H9 (cell line): ENCODE measurements at regions not wholly inside any gene's neighbourhood (a gene's known extent, or its start where the extent isn't known, plus 50 kb on each side); places are given as distances from the start of the nearest gene placed in this dataset.

Experiments used
- DNase-seq: peaks from one replicate; pipeline ENCODE4 v3.0.0-alpha.2; 2017
- H2AFZ ChIP-seq: one replicate; pipeline ENCODE4 v1.6.1; 2013; ENCODE audit warnings: mild to moderate bottlenecking, low read length, control low read depth, moderate library complexity
- H2AK5ac ChIP-seq: 2 replicates; pipeline ENCODE4 v1.6.1; 2013; ENCODE audit warnings: low read length, control low read depth, mixed read lengths; ENCODE audit not compliant: insufficient read length
- H2BK120ac ChIP-seq: one replicate; pipeline ENCODE4 v1.6.1; 2013; ENCODE audit warnings: low read depth, mild to moderate bottlenecking, low read length, control low read depth, inconsistent platforms; ENCODE audit not compliant: poor library complexity, severe bottlenecking
- H2BK12ac ChIP-seq: 2 replicates; pipeline ENCODE4 v1.6.1; 2013; ENCODE audit warnings: low read length, control low read depth, mixed read lengths, low read depth; ENCODE audit not compliant: insufficient read length
- H2BK15ac ChIP-seq: 2 replicates; pipeline ENCODE4 v1.6.1; 2013; ENCODE audit warnings: low read depth, low read length, control low read depth
- H2BK20ac ChIP-seq: one replicate; pipeline ENCODE4 v1.6.1; 2013; ENCODE audit warnings: low read depth, mild to moderate bottlenecking, low read length, control low read depth, inconsistent platforms; ENCODE audit not compliant: poor library complexity, severe bottlenecking
- H2BK5ac ChIP-seq: 2 replicates; pipeline ENCODE4 v1.6.1; 2013; ENCODE audit warnings: low read length, control low read depth, mixed read lengths; ENCODE audit not compliant: insufficient read length
- H3K14ac ChIP-seq: 2 replicates; pipeline ENCODE4 v1.6.1; 2013; ENCODE audit warnings: low read length, control low read depth; ENCODE audit not compliant: insufficient read depth
- H3K18ac ChIP-seq: 2 replicates; pipeline ENCODE4 v1.6.1; 2013; ENCODE audit warnings: low read depth, mild to moderate bottlenecking, mixed read lengths, low read length, control low read depth; ENCODE audit not compliant: insufficient read length
- H3K23ac ChIP-seq: 2 replicates; pipeline ENCODE4 v1.6.1; 2013; ENCODE audit warnings: low read length, control low read depth, mixed read lengths, low read depth; ENCODE audit not compliant: insufficient read length
- H3K23me2 ChIP-seq: 2 replicates; pipeline ENCODE4 v1.6.1; 2013; ENCODE audit warnings: low read depth, mild to moderate bottlenecking, mixed read lengths, low read length, control low read depth; ENCODE audit not compliant: insufficient read length, poor library complexity, severe bottlenecking
- H3K27ac ChIP-seq: 2 replicates; pipeline ENCODE4 v1.5.1; 2013; ENCODE audit warnings: low read length, control low read depth, mixed read lengths, low read depth; ENCODE audit not compliant: insufficient read length
- H3K27me3 ChIP-seq: 2 replicates; pipeline ENCODE4 v1.6.1; 2013; ENCODE audit warnings: low read length, control low read depth, inconsistent platforms; ENCODE audit not compliant: insufficient read depth
- H3K4ac ChIP-seq: 2 replicates; pipeline ENCODE4 v1.6.1; 2013; ENCODE audit warnings: low read depth, mild to moderate bottlenecking, control low read depth, inconsistent platforms, low read length, moderate library complexity
- H3K4me1 ChIP-seq: 2 replicates; pipeline ENCODE4 v1.6.1; 2013; ENCODE audit warnings: low read length, control low read depth, inconsistent platforms; ENCODE audit not compliant: insufficient read depth
- H3K4me2 ChIP-seq: 2 replicates; pipeline ENCODE4 v1.6.1; 2013; ENCODE audit warnings: low read length, control low read depth, mixed read lengths; ENCODE audit not compliant: insufficient read length, insufficient read depth
- H3K56ac ChIP-seq: 2 replicates; pipeline ENCODE4 v1.6.1; 2013; ENCODE audit warnings: low read depth, mild to moderate bottlenecking, mixed read lengths, low read length, control low read depth; ENCODE audit not compliant: insufficient read length
- H3K79me1 ChIP-seq: 2 replicates; pipeline ENCODE4 v1.6.1; 2013; ENCODE audit warnings: low read depth, mild to moderate bottlenecking, moderate library complexity, low read length, control low read depth, inconsistent platforms; ENCODE audit not compliant: insufficient read depth, poor library complexity, severe bottlenecking
- H3K79me2 ChIP-seq: 2 replicates; pipeline ENCODE4 v1.6.1; 2013; ENCODE audit warnings: low read length, control low read depth, inconsistent platforms; ENCODE audit not compliant: insufficient read depth
- H3K9ac ChIP-seq: 2 replicates; pipeline ENCODE4 v1.6.1; 2013; ENCODE audit warnings: low read length, control low read depth, mixed read lengths; ENCODE audit not compliant: insufficient read length; ENCODE audit errors: extremely low read depth
- H3K9me3 ChIP-seq: one replicate; pipeline ENCODE4 v1.6.1; 2013; ENCODE audit warnings: low read depth, low read length, inconsistent platforms; ENCODE audit not compliant: control insufficient read depth
- H3T11ph ChIP-seq: one replicate; pipeline ENCODE4 v1.6.1; 2013; ENCODE audit warnings: mild to moderate bottlenecking, low read length, control low read depth, inconsistent platforms
- H4K20me1 ChIP-seq: one replicate; pipeline ENCODE4 v1.6.1; 2013; ENCODE audit not compliant: control insufficient read depth, insufficient read length, insufficient read depth
- H4K5ac ChIP-seq: 2 replicates; pipeline ENCODE4 v1.6.1; 2013; ENCODE audit warnings: low read depth, mild to moderate bottlenecking, mixed read lengths, low read length, control low read depth; ENCODE audit not compliant: insufficient read length
- H4K8ac ChIP-seq: replicated peaks from 2 replicates; pipeline ENCODE4 v1.6.1; 2013; ENCODE audit warnings: low read length, control low read depth, mixed read lengths, low read depth; ENCODE audit not compliant: insufficient read length
- H4K91ac ChIP-seq: 2 replicates; pipeline ENCODE4 v1.6.1; 2013; ENCODE audit warnings: low read depth, mild to moderate bottlenecking, moderate library complexity, mixed read lengths, low read length, control low read depth; ENCODE audit not compliant: insufficient read length
- H3K27ac Mint-ChIP-seq, 3 experiments: 2 replicates in 2 of 3; 3 replicates in 1 of 3; pipeline ENCODE4 v1.8.0; 2020 to 2021; ENCODE audit warnings: mixed read lengths in 3 of 3, mild to moderate bottlenecking in 1 of 3, moderate library complexity in 1 of 3
- H3K27me3 Mint-ChIP-seq: 2 replicates; pipeline ENCODE4 v1.8.0; 2021; ENCODE audit warnings: low read depth, mild to moderate bottlenecking, moderate library complexity, mixed read lengths
- H3K36me3 Mint-ChIP-seq, 3 experiments: 2 replicates in 2 of 3; 3 replicates in 1 of 3; pipeline ENCODE4 v1.8.0; 2020 to 2021; ENCODE audit warnings: low read depth in 3 of 3, mixed read lengths in 3 of 3; ENCODE audit not compliant: insufficient read depth in 1 of 3
- H3K4me1 Mint-ChIP-seq, 2 experiments: 2 replicates each; pipeline ENCODE4 v1.8.0; 2020; ENCODE audit warnings: mixed read lengths in 2 of 2
- H3K4me3 Mint-ChIP-seq, 2 experiments: 2 replicates in 1 of 2; 3 replicates in 1 of 2; pipeline ENCODE4 v1.8.0; 2020 to 2021; ENCODE audit warnings: mild to moderate bottlenecking in 2 of 2, mixed read lengths in 2 of 2, moderate library complexity in 1 of 2
- H3K9me3 Mint-ChIP-seq, 2 experiments: 2 replicates in 1 of 2; 3 replicates in 1 of 2; pipeline ENCODE4 v1.8.0; 2020; ENCODE audit warnings: mild to moderate bottlenecking in 2 of 2, mixed read lengths in 2 of 2, moderate library complexity in 1 of 2
- CTCF ChIP-seq: fragments of 200-600 bp; sonication (generic); conservative IDR thresholded peaks from 3 replicates; pipeline ENCODE4 v1.8.0; 2021; ENCODE audit warnings: antibody characterized with exemption, mild to moderate bottlenecking
- WGBS: extraction: QIAGEN DNeasy Blood & Tissue Kit; methylation state at CpG from one replicate; pipeline ENCODE4 v1.1.7; 2013; ENCODE audit warnings: missing lambda C conversion rate, low lambda C conversion rate, mixed read lengths; ENCODE audit not compliant: insufficient read length; ENCODE audit errors: extremely low coverage; 5-methylcytosine and 5-hydroxymethylcytosine counted together

GRCh38 chr7:49255054-49255453, 330.7 kb downstream of the CDC14C start:
- Mint-ChIP-seq H3K27me3 (no peaks in the 10 kb centered on the region), H3K9me3 (no peaks in the 10 kb centered on the region), H3K27ac (no peak overlapping the region), H3K36me3 (no peaks in the 10 kb centered on the region), H3K4me1 (peaks cover 5 to 8% of the 10 kb centered on the region in 2 experiments; a peak in 3 of 4 replicates), H3K4me3 (no peak overlapping the region)
- no peak overlapping the region for H4K5ac ChIP-seq
- H4K91ac ChIP-seq, result no peak overlapping the region
- no peaks in the 10 kb centered on the region for H3K4me1 ChIP-seq
- H2BK120ac ChIP-seq, result no peak overlapping the region
- H3K79me1 ChIP-seq, result no peaks in the 10 kb centered on the region
- no peak overlapping the region for H2BK20ac ChIP-seq
- H3K4me2 ChIP-seq, result no peak overlapping the region
- no peaks in the 10 kb centered on the region for H3K27me3 ChIP-seq
- TF ChIP-seq CTCF, result no peak
- no peak overlapping the region for H2BK5ac ChIP-seq
- no peak overlapping the region for H4K8ac ChIP-seq
- H2BK15ac ChIP-seq, result no peak overlapping the region
- no peak overlapping the region for H3K4ac ChIP-seq
- no peak for DNase-seq
- no peaks in the 10 kb centered on the region for H3K79me2 ChIP-seq
- no peak overlapping the region for H3T11ph ChIP-seq
- no peak overlapping the region for H2AFZ ChIP-seq
- H3K18ac ChIP-seq, result no peak overlapping the region
- no CpG with 5 or more reads among the region's 3 CpGs for WGBS
- H3K56ac ChIP-seq, result no peak overlapping the region
- no peaks in the 10 kb centered on the region for H3K9me3 ChIP-seq
- H3K9ac ChIP-seq, result no peak overlapping the region
- no peaks in the 10 kb centered on the region for H4K20me1 ChIP-seq
- H2BK12ac ChIP-seq, result no peak overlapping the region
- H3K23me2 ChIP-seq, result no peaks in the 10 kb centered on the region
- H3K14ac ChIP-seq, result no peak overlapping the region
- H3K23ac ChIP-seq, result no peak overlapping the region
- no peak overlapping the region for H3K27ac ChIP-seq
- H2AK5ac ChIP-seq, result no peak overlapping the region
